GM19328 (cell line): ENCODE measurements at regions not wholly inside any gene's neighbourhood (a gene's known extent, or its start where the extent isn't known, plus 50 kb on each side); places are given as distances from the start of the nearest gene placed in this dataset.
"Not testable (repeated sequence)": the region's sequence is repeated elsewhere in the genome, so short reads cannot be mapped to it uniquely, and the experiment has no call there.

Source experiments
- ATAC-seq: cut with Tn5 transposase; IDR thresholded peaks from one replicate; pipeline ENCODE4 v1.9.1; 2021; ENCODE audit warnings: mild to moderate bottlenecking, moderate library complexity; ENCODE audit not compliant: unreplicated experiment

- ATAC-seq: no peak
Observed at GRCh38 chr7:146057958-146058357, 58.6 kb upstream of the CNTNAP2 start.

- no peak for ATAC-seq
Observed at GRCh38 chr7:146054909-146055308, 61.7 kb upstream of the CNTNAP2 start.

GRCh38 chr7:146053492-146053891 lies 63.1 kb upstream of the CNTNAP2 start:
- ATAC-seq: no peak

- not testable (repeated sequence) for ATAC-seq
Observed at GRCh38 chr7:146043310-146043709, 73.3 kb upstream of the CNTNAP2 start.

GRCh38 chr7:146028251-146028750 lies 88.3 kb upstream of the CNTNAP2 start:
- ATAC-seq: no peak

GRCh38 chr7:146027243-146027642 lies 89.4 kb upstream of the CNTNAP2 start:
- ATAC-seq: no peak

GRCh38 chr7:146022776-146023175 lies 93.8 kb upstream of the CNTNAP2 start:
- ATAC-seq: no peak

GRCh38 chr7:146019041-146020004 lies 97.3 kb upstream of the CNTNAP2 start:
- not testable (repeated sequence) for ATAC-seq

GRCh38 chr7:146017366-146017765 lies 99.2 kb upstream of the CNTNAP2 start:
- ATAC-seq: not testable (repeated sequence)

- not testable (repeated sequence) for ATAC-seq
Observed at GRCh38 chr7:146014154-146014553, 102.4 kb upstream of the CNTNAP2 start.

GRCh38 chr7:146008293-146008692 lies 108.3 kb upstream of the CNTNAP2 start:
- ATAC-seq: no peak

- ATAC-seq: no peak
Observed at GRCh38 chr7:146004805-146005204, 111.8 kb upstream of the CNTNAP2 start.

- peak; percentile 92 for ATAC-seq
Observed at GRCh38 chr7:146002431-146003078, 114.0 kb upstream of the CNTNAP2 start.

- no peak for ATAC-seq
Observed at GRCh38 chr7:146002008-146002407, 114.6 kb upstream of the CNTNAP2 start.

GRCh38 chr7:146000882-146001281 lies 115.7 kb upstream of the CNTNAP2 start:
- no peak for ATAC-seq

GRCh38 chr7:145989469-145989868 lies 127.1 kb upstream of the CNTNAP2 start:
- ATAC-seq: no peak

GRCh38 chr7:145986248-145986874 lies 130.2 kb upstream of the CNTNAP2 start:
- ATAC-seq: no peak

- ATAC-seq: no peak
Observed at GRCh38 chr7:145978769-145979168, 137.8 kb upstream of the CNTNAP2 start.

- no peak for ATAC-seq
Observed at GRCh38 chr7:145959981-145960380, 156.6 kb upstream of the CNTNAP2 start.

- ATAC-seq: no peak
Observed at GRCh38 chr7:145957160-145957890, 159.3 kb upstream of the CNTNAP2 start.

GRCh38 chr7:145951566-145951965 lies 165.0 kb upstream of the CNTNAP2 start:
- no peak for ATAC-seq
